ENCODE measurements at regions not wholly inside any gene's neighbourhood (a gene's known extent, or its start where the extent isn't known, plus 50 kb on each side); places are given as distances from the start of the nearest gene placed in this dataset.
A peak's percentile ranks its signal among the peaks of the same experiment; 100 is the strongest.

DNA sequence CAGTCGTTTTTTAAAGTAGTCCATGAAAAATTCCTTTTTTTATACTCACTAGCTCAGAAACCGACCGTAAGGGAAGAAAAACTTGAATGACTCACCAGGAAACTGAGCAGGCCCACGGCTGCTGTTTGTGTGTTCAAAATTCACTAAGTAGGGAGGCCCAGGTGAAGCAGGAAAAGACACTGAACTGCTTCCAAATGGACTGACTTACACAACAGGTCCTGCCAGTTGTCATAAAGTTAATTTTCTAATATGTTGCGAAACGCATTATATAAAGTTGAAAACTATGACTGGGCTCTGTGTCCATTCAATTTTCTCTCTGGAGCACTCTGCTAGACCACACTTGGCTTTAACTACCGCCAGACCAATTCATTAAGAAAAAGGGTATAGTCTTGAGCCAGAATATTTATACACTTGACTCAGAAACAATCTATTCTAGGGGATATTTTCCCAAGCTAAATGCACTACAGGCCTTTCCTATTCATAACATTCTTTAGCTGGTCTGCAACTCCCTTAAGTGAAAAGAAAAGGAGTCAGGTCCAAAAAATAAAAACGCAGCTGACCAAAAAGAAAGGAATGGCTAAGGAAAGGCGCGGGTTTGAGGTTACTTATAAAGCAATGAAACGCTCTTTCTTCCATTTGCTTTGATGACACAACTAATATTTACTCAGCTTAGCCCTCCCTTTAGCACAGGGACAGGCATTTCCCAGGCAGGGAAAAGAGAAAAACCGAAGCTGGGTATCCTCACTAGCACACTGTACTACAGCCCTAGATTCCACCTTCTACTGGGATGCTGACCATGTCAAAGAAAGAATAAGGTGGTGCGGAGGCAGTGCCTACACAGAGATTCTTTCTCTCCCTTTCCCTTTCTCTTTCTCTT lies 306.3 kb upstream of the ESRRG start:
- DNase-seq: no peak

DNA sequence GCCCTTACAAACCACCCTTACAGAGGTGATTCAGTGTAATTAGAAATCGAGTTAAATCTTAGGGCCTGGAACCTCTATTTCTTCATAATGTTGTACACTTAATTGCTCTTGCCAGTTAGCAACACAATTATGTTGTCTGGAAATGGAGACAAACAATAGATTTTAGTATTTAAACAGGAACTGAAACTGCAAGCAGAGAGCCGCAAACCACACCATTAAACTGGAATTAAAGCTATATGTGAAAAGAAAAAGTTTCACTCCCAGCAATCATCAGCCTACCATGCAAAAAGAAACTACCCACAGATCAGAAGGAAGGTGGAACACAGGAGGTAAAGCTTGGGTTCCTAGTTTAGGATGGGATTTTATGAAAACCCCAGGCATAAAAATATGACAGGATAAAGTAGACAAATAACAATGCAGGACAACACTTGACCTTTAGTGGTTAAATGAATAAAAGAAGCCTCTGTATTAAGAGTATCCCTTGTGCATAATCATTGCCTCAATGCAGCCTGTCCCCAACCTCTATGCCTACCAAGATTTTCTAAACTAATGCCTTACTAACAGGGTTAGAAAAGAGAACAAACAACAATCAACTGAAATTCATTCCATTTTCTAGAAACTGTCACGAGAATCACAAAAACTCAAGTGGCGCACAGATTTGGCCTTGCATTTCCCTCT lies 304.3 kb upstream of the ESRRG start:
- no peak for DNase-seq

DNA sequence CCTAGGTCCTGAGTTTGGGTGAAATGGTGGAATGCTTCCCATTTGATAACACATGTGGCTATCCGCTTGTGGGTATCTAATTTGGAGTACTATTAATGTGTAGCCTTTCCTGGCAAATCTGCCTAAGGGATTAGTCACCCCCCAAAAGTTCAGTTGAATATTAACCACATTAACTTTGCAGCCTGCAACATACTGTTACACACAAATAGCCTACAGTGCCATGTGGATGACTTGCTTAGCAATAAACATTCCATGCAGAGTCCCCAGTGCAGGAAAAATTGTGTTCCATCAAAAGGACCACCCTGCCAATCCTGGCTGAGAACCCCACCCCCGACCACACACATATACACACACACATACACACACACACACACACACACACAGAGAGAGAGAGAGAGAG lies 303.3 kb upstream of the ESRRG start:
- no peak for DNase-seq

DNA sequence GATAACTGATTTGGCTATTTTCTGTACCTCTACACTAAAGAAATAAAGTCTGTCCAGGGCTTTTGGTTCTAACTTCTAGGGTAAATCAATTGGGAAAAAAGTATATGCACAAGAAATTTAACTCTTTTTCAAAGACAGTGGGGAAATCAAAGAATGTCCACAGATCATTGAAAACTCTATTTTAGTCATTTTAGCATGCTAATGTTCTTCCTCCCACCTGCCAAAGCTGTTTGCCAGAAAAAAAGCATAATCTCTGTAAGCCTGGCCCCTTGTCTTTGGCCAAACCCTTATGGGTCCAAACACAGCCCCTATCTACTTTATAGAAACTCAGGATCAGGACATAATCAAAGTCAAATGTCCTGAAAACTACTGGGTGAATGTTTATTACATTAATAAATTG lies 302.2 kb upstream of the ESRRG start:
- no peak for DNase-seq

DNA sequence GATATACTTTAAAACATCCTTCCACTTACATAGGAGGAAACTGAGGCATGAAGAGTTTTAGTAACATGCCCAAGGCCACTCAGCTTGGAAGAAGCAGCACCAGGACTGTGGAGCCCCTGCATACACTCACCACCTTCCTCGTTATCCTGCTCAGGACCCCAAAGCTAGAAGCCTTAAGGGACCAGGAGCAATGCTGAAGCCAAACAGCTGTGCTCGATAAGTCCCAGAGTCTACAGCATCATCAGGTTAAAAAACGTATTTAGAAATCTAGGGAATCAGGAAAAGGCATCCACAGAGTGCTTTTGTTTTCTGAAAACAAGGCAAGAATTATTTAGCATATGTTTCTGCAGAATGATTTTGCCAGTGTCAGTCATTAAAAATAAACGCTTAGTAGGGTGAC lies 301.7 kb upstream of the ESRRG start:
- no peak for DNase-seq

DNA sequence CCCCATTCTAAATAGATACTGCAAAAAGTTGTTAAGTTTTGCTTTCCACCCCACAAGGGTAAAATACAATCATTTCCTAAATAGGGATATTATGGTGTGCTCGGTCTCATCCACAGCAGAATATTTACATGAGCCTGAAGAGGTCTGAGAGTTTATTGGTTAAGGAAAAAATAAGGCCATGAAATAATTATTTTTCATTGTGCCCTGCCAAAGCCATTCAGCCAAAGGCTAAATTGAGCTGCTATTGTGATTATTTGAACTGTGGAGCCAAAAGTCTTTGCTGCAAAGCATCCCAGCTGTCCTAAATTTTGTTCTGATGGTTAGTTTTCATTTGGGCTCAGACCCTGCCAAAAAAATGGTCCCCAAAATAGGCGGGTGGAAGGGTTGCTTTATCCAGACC lies 298.7 kb upstream of the ESRRG start:
- DNase-seq: no peak

DNA sequence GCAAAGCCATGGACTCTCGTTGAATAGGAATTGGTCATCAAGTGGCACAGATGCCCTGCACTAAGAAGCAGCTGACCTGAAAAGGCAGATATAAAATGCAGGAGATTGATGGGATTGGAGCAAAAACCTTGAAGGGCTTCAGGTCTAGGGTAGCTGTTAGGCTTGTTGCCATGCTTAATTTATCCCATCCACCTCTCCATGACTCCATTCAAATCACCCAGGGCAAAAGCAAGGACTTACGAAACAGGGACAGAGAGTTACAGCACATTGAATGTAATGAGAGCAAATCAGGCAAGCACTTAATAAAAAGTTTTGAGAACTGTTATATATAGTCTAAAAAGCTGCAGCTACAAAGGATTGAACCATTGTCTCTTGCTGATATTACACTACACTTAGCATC lies 298.2 kb upstream of the ESRRG start:
- DNase-seq: no peak

DNA sequence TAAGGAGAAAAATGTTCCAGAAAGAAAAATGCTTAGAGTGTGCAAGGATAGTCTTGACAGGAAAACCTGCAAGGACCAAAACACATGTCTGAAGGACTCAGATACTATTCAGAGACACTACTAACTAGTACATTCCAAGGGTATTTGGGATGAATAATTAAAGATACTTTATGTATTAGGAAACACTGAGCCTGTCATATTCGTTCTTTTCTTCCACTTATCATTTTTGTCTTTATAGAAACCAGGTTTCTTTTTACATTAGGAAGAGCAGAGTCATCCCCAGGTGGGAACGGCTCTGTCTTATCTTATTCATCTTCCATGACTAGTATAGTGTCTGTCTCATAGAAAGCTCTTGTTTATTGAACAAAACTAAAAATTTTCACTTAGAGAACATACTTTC lies 296.2 kb upstream of the ESRRG start:
- no peak for DNase-seq

DNA sequence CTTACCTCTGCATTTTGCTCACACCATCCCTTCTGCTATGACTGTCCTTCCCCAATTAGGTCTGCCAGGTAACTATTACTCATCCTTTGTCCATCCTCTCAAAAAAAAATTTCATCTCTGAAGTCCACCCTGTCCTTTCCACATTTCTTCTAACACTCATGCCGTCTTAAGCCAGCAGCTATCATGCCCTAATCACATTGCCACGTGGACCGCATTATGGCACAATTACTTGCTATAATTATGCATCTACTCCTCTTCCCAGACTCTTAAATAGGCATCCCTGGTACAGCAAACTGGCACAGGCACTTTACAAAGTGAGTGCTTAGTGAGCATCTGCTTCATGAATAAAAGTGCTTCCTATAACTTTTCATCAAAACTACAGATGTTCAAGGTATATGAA lies 295.4 kb upstream of the ESRRG start:
- DNase-seq: no peak

DNA sequence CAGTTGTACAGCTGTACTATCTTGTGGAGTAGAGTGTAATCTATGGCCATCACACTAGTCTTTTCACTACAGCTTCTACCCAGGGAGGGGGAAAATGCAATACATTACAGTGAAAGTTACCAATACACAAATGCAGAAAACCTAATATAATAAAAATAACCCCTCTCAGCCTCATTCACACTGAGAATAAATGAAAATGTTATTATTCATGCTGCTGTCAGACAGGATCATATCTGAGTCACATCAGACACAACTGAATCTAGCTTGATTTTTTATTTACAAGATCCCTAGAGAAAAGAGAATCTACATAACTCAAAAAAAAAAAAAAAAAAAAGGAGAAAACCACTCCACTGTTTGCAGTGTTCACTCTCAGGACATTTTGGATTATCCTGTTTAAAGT lies 293.9 kb upstream of the ESRRG start:
- no peak for DNase-seq

DNA sequence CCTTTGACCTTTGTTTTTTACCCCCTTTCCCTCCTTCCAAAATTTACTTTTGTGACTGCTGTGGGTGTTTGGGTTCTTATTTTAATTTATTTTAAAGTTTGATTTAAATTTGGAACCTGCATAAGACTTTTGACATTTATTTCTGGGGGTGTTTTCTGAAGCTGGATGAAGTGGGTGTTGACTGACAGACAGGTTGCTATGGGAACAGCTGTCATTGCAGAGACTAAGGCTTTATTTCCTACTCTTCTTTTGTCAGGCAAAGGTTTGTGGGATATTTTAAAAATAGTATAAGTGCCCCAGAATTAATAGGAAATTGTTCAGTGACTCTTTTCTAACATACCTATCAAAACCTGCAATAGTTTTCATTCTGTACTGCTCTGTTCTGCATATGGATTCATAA lies 290.8 kb upstream of the ESRRG start:
- peak; percentile 16 for DNase-seq

DNA sequence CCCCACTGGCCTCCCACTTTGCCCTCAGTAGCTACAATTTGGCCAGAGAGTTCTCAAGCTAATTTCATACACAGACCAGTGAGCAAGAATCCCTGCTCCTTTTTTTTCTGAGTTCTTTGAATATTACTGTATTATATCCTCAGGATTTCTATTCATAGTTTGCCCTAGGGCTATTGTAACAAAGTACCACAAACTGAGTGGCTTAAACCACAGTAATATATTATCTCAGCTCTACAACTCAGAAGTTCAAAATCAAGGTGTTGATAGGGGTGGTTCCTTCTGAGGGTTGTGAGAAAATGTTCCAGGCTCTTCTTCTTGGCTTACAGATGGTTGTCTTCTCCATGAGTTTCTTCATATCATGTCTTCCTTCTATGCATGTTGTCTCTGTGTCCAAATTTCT lies 289.4 kb upstream of the ESRRG start:
- no peak for DNase-seq

DNA sequence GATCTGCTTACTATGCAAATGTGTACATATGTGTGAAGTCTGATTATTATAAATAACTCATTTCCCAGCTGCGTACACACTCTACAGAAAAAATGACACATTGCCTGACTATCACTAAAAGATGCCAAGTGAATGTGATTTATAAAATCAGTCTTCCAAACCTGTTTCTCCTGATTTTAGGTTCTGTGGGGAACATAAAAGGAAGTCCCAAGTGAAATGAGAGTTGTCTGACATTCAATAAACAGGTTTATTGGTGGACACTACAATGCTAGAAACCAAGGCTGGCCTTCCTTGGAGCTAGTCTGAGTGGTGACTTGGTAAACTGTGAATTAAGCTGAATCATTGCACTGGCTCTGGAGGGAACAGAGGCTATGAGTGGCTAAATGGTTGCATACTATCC lies 287.9 kb upstream of the ESRRG start:
- no peak for DNase-seq

DNA sequence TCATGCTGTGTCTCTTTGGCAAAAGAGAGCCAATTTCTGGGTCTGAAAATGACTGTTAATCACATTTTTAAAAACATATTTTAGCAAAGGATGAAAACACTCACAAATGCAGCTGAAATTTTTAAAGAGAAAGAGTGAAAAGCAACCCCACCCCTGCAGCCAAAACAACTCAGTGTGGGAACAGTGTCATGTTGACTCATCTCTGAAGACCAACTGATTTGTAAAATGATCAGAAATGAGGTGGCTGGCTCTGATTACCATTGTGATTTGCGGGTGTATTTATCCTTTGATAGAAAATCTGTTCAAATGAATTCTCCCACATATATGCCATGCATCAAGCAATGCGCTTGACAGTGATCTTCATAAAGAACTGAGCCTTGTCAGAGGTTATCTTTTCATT lies 287.0 kb upstream of the ESRRG start:
- DNase-seq: no peak

DNA sequence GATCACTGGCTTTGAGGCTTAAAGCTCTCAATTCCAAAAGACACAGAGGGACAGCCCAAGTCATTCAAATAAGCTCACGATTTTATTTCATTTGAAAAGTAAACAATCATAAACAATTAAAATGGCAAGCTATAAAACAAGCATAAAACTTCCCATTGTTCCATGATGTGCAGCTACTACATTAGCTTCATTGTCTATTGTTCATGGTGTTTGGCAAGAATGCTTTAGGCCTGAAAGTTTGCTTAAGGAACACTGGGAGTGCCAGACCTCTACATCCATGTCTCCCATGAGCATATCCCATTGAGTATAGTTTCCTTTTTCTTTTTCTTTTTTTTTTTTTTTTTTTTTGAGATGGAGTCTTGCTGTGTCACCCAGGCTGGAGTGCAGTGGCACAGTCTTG lies 286.1 kb upstream of the ESRRG start:
- DNase-seq: no peak

DNA sequence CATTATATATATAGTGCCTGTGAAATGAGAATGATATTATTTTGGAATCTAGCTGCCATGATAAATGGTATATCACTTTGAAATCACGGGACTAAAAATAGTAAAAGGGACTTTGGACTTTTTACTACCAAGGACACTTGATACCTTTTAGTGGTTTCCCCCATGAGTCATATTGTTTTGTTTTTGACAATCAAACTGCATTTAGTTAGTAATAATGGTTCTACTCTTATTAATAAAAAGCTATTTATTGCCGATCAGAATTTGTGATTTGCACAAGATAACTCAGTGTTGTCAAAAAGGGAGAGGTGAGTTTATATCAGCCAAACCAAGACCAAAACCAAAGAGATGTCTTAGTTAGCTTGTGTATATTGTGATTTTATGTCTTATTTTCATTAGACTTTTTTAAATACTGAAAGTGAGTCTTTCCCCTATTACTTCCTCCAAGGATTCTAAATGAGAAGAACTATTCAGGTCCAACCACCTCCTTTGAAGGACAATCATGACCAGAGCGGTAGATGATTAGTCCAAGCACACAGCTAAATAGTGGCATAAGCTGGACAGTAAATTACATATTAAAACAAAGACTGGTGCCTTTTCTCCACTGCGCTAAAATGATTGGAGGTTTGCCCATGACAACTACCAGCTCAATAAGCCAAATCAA lies 281.7 kb upstream of the ESRRG start:
- no peak for DNase-seq

DNA sequence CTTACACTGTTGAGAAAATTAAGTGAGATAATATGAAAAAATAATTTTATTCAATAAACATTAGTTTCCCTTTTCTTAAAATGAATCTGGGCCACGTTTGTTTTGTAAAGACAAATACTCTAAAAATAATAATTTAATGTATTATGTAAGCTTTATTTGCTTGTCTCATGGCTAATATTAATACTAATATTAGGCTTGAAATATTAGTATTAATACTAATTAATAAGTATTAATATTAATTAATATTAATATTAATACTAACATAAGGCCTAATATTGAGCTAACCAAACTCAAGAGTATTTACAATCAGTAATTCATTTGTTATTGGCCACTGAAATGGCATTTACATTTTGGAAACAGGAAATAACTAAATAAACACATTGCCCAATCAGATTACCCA lies 280.1 kb upstream of the ESRRG start:
- no peak for DNase-seq

DNA sequence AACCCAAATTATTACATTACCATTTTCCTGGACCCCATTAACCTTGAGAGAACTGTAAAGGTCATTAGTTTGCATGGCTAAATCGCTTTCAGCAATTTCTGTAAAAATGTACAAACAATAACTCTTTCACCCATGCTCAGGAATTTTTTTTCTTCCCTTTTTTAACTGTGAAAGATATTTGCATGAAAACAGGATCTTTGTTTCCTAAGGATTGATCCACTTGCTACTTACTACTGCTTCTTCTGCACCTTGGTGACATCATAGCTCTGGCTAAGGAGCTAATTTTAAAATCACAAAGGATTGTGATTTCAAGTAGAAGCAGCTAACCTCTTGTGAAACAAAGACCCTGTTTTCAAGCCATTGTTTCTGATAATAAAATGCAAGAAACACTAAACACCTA lies 274.6 kb upstream of the ESRRG start:
- no peak for DNase-seq

DNA sequence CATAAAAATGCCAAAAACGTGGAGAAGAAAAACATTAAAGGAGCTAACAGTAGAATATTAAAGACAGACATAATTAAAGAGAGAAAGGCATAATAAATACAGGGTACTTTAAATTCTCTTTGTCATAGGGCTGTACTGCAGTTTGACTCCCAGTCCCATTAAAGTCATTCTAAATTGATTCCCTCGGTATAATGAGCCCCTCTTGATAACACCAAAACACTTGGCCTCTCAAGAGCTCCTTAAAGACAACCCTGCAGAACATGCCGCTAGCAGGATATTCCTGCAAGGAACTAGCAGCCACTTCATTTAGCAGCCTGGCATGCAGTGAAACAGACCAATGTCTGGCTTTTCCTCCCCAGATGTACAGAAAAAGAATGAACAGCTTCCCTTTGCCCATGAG lies 273.8 kb upstream of the ESRRG start:
- DNase-seq: no peak

DNA sequence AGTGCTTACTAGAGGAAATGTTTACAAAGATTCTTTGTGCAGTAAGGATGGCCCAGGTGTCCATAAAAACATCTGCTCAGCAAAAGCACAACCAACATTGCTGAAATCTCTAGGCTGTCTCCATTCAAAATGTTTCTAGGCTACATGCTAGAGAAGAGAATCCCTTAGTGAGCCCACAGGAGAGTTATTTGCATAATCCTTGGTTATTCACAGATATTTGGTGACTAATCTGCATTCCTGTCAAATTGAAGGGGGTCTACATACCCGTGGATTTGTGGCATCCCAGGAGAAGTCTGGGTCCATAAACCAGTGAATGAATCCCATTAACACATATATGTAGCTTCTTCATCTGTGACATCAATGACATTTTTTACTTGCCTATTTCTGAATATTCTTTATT lies 261.3 kb upstream of the ESRRG start:
- DNase-seq: no peak

DNA sequence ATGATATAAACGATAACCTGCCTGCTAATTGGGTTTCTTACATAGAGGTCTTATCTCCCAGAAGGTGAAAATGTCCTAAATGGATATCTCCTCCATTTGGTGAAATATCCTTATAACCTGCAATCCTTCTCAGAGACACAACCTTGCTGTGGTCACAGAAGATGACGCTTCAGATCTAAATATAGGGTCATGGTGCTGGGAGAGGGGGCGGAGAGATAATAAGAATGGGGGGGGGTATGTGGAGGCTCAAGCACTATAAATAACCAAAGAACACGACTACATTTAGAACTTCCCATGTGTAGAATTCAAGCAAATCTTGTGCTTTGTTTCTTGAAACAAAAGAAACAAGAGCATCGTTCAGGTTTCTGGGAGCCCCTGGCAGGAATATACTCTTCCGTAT lies 260.6 kb upstream of the ESRRG start:
- DNase-seq: no peak

DNA sequence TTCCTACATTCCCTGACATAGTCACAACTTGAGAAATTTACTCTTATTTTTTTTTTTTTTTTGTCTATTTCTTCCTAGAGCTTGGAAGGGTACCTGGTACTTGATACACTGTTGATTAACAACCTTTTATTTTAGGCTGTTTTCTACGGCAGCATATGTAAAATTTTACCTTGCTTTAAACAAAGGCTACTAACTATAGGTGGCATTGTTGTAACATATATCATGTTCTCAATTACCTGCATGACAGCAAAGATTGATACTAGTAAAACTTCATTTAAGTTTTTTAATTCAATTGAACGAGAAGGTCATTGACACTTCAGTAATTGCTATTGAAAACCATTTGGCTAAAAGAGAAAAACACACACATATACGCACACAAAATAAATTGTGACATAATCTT lies 238.3 kb upstream of the ESRRG start:
- DNase-seq: no peak

DNA sequence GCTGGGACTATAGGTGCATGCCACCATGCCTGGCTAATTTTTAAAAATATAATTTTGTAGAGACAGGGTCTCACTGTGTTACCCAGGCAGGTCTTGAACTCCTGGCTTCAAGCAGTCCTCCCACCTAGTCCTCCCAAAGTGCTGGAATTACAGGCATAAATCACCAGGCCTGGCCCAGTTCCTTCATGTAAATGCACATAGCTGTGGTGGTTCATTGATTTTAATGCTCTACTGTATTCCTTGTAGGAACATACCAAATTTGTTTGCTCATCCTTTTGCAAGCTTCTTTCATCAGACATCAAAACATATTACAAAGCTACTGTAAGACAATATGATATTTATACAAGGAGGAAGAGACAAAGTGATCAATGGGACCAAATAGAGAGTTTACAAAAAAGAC lies 237.5 kb upstream of the ESRRG start:
- DNase-seq: no peak

DNA sequence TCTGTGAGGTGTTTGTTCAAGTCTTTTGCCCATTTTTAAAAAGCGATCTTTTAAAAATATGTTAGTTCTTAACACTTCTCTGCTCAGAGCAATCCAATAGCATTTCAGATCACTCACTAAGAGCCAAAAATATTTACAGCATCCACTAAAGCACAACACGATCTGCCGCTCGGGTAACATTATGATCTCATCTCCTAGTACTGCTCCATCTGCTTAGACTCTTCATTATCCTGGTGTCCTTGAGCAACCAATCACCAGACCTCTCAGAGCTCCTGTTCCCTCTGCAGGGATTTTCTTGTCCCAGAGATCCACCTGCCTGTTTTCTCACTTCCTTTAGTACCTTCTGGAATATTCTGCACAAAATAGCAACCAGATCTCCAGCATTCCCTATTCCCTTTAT lies 235.3 kb upstream of the ESRRG start:
- DNase-seq: no peak
